ENCODE measurements at regions not wholly inside any gene's neighbourhood (a gene's known extent, or its start where the extent isn't known, plus 50 kb on each side); places are given as distances from the start of the nearest gene placed in this dataset.
"Not testable (repeated sequence)": the region's sequence is repeated elsewhere in the genome, so short reads cannot be mapped to it uniquely, and the experiment has no call there.

GRCh38 chrX:26914232-26914631 lies 548.9 kb downstream of the PPP4R3C start:
- no peak overlapping the region for H3K27ac ChIP-seq (ENCODE audit: control insufficient read depth, insufficient read depth)
- H3K36me3 ChIP-seq (ENCODE audit: control insufficient read depth in 2 of 2, insufficient read depth in 2 of 2, low read length in 1 of 2) = no peaks in the 10 kb centered on the region
- SMC1A ChIA-PET (ENCODE audit: uncharacterized antibody, unreplicated experiment) = interaction anchor here (1.7 kb wide), 1 partner anchor 11 kb away, joined by 6 read pairs; no protein-coding TSS in a partner anchor
- BruUV-seq (replicated peaks) = no TSS peak
- no peak overlapping the region for H2AFZ ChIP-seq (ENCODE audit: control insufficient read depth, low read depth, low read length)
- no peaks in the 10 kb centered on the region for H3K79me2 ChIP-seq (ENCODE audit: control insufficient read depth, insufficient read depth, low read length)
- ATAC-seq (no peak), FAIRE-seq (no peak), DNase-seq (ENCODE audit: low read depth, low spot score) (no peak)
- POLR2A ChIA-PET = no interaction called here
- H3K4me3 ChIP-seq = no peak overlapping the region
- H3K9me3 ChIP-seq (replicated peaks; ENCODE audit: control insufficient read depth, insufficient read depth, low read length) = no peaks in the 10 kb centered on the region
- no peak overlapping the region for H3K4me2 ChIP-seq (ENCODE audit: control insufficient read depth, insufficient read depth)
- CTCF ChIA-PET = no interaction called here
- intact Hi-C loops (cut with micrococcal nuclease; ENCODE audit: unreplicated experiment) = no loop called here
- no peak overlapping the region for H3K9ac ChIP-seq (ENCODE audit: control insufficient read depth, insufficient read depth, low read length)
- RAD21 ChIA-PET (ENCODE audit: unreplicated experiment) = no interaction called here
- no peaks in the 10 kb centered on the region for H3K4me1 ChIP-seq (ENCODE audit: control insufficient read depth, insufficient read depth, low read length)
- no peaks in the 10 kb centered on the region for H3K27me3 ChIP-seq (replicated peaks in 1 of 2; ENCODE audit: control insufficient read depth in 2 of 2, insufficient read depth in 2 of 2, low read length in 1 of 2)
- H4K20me1 ChIP-seq (ENCODE audit: control insufficient read depth, insufficient read depth) = no peaks in the 10 kb centered on the region
- in situ Hi-C loops (cut with MboI) = no loop called here
- WGBS (ENCODE audit: insufficient coverage, insufficient replicate concordance, low lambda C conversion rate, missing lambda C conversion rate) = 0% methylated on average over 2 of the region's 2 CpGs
- TF ChIP-seq JUND (IDR thresholded peaks at IDR 0.05; ENCODE audit: low read depth, low read length) (no peak), NR2C1 (IDR thresholded peaks at IDR 0.05) (no peak), FOXM1 (IDR thresholded peaks at IDR 0.05; ENCODE audit: low read depth, low read length) (no peak), IRF5 (IDR thresholded peaks at IDR 0.05; ENCODE audit: borderline replicate concordance) (no peak), BMI1 (IDR thresholded peaks at IDR 0.05; ENCODE audit: borderline replicate concordance) (no peak)
- TF ChIP-seq, protein P1, sequence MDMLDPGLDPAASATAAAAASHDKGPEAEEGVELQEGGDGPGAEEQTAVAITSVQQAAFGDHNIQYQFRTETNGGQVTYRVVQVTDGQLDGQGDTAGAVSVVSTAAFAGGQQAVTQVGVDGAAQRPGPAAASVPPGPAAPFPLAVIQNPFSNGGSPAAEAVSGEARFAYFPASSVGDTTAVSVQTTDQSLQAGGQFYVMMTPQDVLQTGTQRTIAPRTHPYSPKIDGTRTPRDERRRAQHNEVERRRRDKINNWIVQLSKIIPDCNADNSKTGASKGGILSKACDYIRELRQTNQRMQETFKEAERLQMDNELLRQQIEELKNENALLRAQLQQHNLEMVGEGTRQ (IDR thresholded peaks at IDR 0.05; ENCODE audit: borderline replicate concordance, low read depth, low read length) = no peak

- ChIA-PET CTCF (interaction anchor here (0.9 to 2.4 kb wide), 3 partner anchors 16 to 274 kb away, joined by 3 to 6 read pairs (median 4); no protein-coding TSS in a partner anchor), SMC1A (ENCODE audit: uncharacterized antibody, unreplicated experiment) (interaction anchor here (0.9 to 3.8 kb wide), 2 partner anchors 59 to 84 kb away, joined by 3 to 14 read pairs; no protein-coding TSS in a partner anchor), RAD21 (ENCODE audit: unreplicated experiment) (interaction anchor here (3.6 kb wide), 1 partner anchor 59 kb away, joined by 12 read pairs; no protein-coding TSS in a partner anchor)
- H3K4me2 ChIP-seq (ENCODE audit: control insufficient read depth, insufficient read depth); H3K79me2 ChIP-seq (ENCODE audit: control insufficient read depth, insufficient read depth, low read length); H4K20me1 ChIP-seq (ENCODE audit: control insufficient read depth, insufficient read depth); H3K9me3 ChIP-seq (replicated peaks; ENCODE audit: control insufficient read depth, insufficient read depth, low read length); DNase-seq (ENCODE audit: low read depth, low spot score); H3K27me3 ChIP-seq (replicated peaks in 1 of 2; ENCODE audit: control insufficient read depth in 2 of 2, insufficient read depth in 2 of 2, low read length in 1 of 2); POLR2A ChIA-PET; in situ Hi-C loops (cut with MboI); BruUV-seq (replicated peaks); H3K9ac ChIP-seq (ENCODE audit: control insufficient read depth, insufficient read depth, low read length); intact Hi-C loops (cut with micrococcal nuclease; ENCODE audit: unreplicated experiment); H3K27ac ChIP-seq (ENCODE audit: control insufficient read depth, insufficient read depth); H3K4me3 ChIP-seq; H3K36me3 ChIP-seq (ENCODE audit: control insufficient read depth in 2 of 2, insufficient read depth in 2 of 2, low read length in 1 of 2); H2AFZ ChIP-seq (ENCODE audit: control insufficient read depth, low read depth, low read length); H3K4me1 ChIP-seq (ENCODE audit: control insufficient read depth, insufficient read depth, low read length); FAIRE-seq: not testable (repeated sequence)
- ATAC-seq = peak; percentile 9; the same call in 2 of the 3 replicates
- WGBS (ENCODE audit: insufficient coverage, insufficient replicate concordance, low lambda C conversion rate, missing lambda C conversion rate) = 12% methylated on average over 3 of the region's 3 CpGs
These were observed 551.4 kb downstream of the PPP4R3C start for GRCh38 chrX:26911785-26912184.

Data from GM12878 (cell line).